ENCODE measurements at regions not wholly inside any gene's neighbourhood (a gene's known extent, or its start where the extent isn't known, plus 50 kb on each side); places are given as distances from the start of the nearest gene placed in this dataset.
"Not testable (repeated sequence)": the region's sequence is repeated elsewhere in the genome, so short reads cannot be mapped to it uniquely, and the experiment has no call there.

- no peaks in the 10 kb centered on the region for H3K9me3 ChIP-seq (ENCODE audit: low read length)
- no peak overlapping the region for H2AFZ ChIP-seq (ENCODE audit: low read length)
- no peak overlapping the region for H3K9ac ChIP-seq (ENCODE audit: low read length)
- H3K27ac ChIP-seq (ENCODE audit: low read depth, low read length, poor library complexity, severe bottlenecking): no peak overlapping the region
- no peaks in the 10 kb centered on the region for H3K9me2 ChIP-seq (ENCODE audit: low read depth, low read length)
- peaks cover under 1% of the 10 kb centered on the region for H3K4me1 ChIP-seq (ENCODE audit: insufficient read depth, low read length, severe bottlenecking)
- H3K36me3 ChIP-seq (ENCODE audit: insufficient read depth, low read length): no peaks in the 10 kb centered on the region
- H3K79me2 ChIP-seq (ENCODE audit: insufficient read depth, low read length): no peaks in the 10 kb centered on the region
- no peak for TF ChIP-seq EZH2 (IDR thresholded peaks at IDR 0.05; ENCODE audit: borderline replicate concordance, low read length)
- H4K20me1 ChIP-seq (ENCODE audit: insufficient read depth, low read length): no peaks in the 10 kb centered on the region
- no peaks in the 10 kb centered on the region for H3F3A ChIP-seq (ENCODE audit: insufficient read depth, low read length)
- no peak overlapping the region for H3K4me3 ChIP-seq (ENCODE audit: low read depth, low read length, poor library complexity, severe bottlenecking)
- H3K27me3 ChIP-seq (ENCODE audit: insufficient read depth, low read length): no peaks in the 10 kb centered on the region
- H3K4me2 ChIP-seq (ENCODE audit: low read length): no peak overlapping the region
Observed at GRCh38 chr1:79501153-79501552, 494.6 kb upstream of the ADGRL4 start.

- H3K9me2 ChIP-seq (ENCODE audit: low read depth, low read length): no peaks in the 10 kb centered on the region
- H2AFZ ChIP-seq (ENCODE audit: low read length): no peak overlapping the region
- H3K27me3 ChIP-seq (ENCODE audit: insufficient read depth, low read length): no peaks in the 10 kb centered on the region
- TF ChIP-seq EZH2 (IDR thresholded peaks at IDR 0.05; ENCODE audit: borderline replicate concordance, low read length) (no peak), CTCF (IDR thresholded peaks at IDR 0.05; ENCODE audit: low read length) (no peak)
- H3F3A ChIP-seq (ENCODE audit: insufficient read depth, low read length): no peaks in the 10 kb centered on the region
- H3K4me2 ChIP-seq (ENCODE audit: low read length): no peak overlapping the region
- no peak overlapping the region for H3K4me3 ChIP-seq (ENCODE audit: low read depth, low read length, poor library complexity, severe bottlenecking)
- H3K4me1 ChIP-seq (ENCODE audit: insufficient read depth, low read length, severe bottlenecking): peaks cover 9% of the 10 kb centered on the region
- H3K9ac ChIP-seq (ENCODE audit: low read length): no peak overlapping the region
- no peak overlapping the region for H3K27ac ChIP-seq (ENCODE audit: low read depth, low read length, poor library complexity, severe bottlenecking)
- no peaks in the 10 kb centered on the region for H3K9me3 ChIP-seq (ENCODE audit: low read length)
- H3K36me3 ChIP-seq (ENCODE audit: insufficient read depth, low read length): no peaks in the 10 kb centered on the region
- H3K79me2 ChIP-seq (ENCODE audit: insufficient read depth, low read length): no peaks in the 10 kb centered on the region
- H4K20me1 ChIP-seq (ENCODE audit: insufficient read depth, low read length): no peaks in the 10 kb centered on the region
Observed at GRCh38 chr1:79499541-79499940, 493.0 kb upstream of the ADGRL4 start.

GRCh38 chr1:79497193-79497773 lies 490.8 kb upstream of the ADGRL4 start:
- Histone ChIP-seq H3K9ac (ENCODE audit: low read length) (no peak overlapping the region), H3K4me1 (ENCODE audit: insufficient read depth, low read length, severe bottlenecking) (peaks cover 9% of the 10 kb centered on the region), H3K4me2 (ENCODE audit: low read length) (no peak overlapping the region), H3K9me2 (ENCODE audit: low read depth, low read length) (no peaks in the 10 kb centered on the region), H3K36me3 (ENCODE audit: insufficient read depth, low read length) (no peaks in the 10 kb centered on the region), H3K79me2 (ENCODE audit: insufficient read depth, low read length) (no peaks in the 10 kb centered on the region), H3K27ac (ENCODE audit: low read depth, low read length, poor library complexity, severe bottlenecking) (no peak overlapping the region), H3K27me3 (ENCODE audit: insufficient read depth, low read length) (no peaks in the 10 kb centered on the region), H2AFZ (ENCODE audit: low read length) (no peak overlapping the region), H4K20me1 (ENCODE audit: insufficient read depth, low read length) (no peaks in the 10 kb centered on the region), H3K9me3 (ENCODE audit: low read length) (no peaks in the 10 kb centered on the region), H3F3A (ENCODE audit: insufficient read depth, low read length) (no peaks in the 10 kb centered on the region), H3K4me3 (ENCODE audit: low read depth, low read length, poor library complexity, severe bottlenecking) (no peak overlapping the region)
- TF ChIP-seq EZH2 (IDR thresholded peaks at IDR 0.05; ENCODE audit: borderline replicate concordance, low read length) (no peak), CTCF (IDR thresholded peaks at IDR 0.05; ENCODE audit: low read length) (peak; percentile 96)

- Histone ChIP-seq H3K4me3 (ENCODE audit: low read depth, low read length, poor library complexity, severe bottlenecking) (no peak overlapping the region), H3K79me2 (ENCODE audit: insufficient read depth, low read length) (no peaks in the 10 kb centered on the region), H3K27me3 (ENCODE audit: insufficient read depth, low read length) (no peaks in the 10 kb centered on the region), H3K36me3 (ENCODE audit: insufficient read depth, low read length) (no peaks in the 10 kb centered on the region), H3K4me2 (ENCODE audit: low read length) (no peak overlapping the region), H3K4me1 (ENCODE audit: insufficient read depth, low read length, severe bottlenecking) (peaks cover 9% of the 10 kb centered on the region), H2AFZ (ENCODE audit: low read length) (no peak overlapping the region), H3K9me3 (ENCODE audit: low read length) (no peaks in the 10 kb centered on the region), H3K9me2 (ENCODE audit: low read depth, low read length) (no peaks in the 10 kb centered on the region), H4K20me1 (ENCODE audit: insufficient read depth, low read length) (no peaks in the 10 kb centered on the region), H3K27ac (ENCODE audit: low read depth, low read length, poor library complexity, severe bottlenecking) (no peak overlapping the region), H3K9ac (ENCODE audit: low read length) (no peak overlapping the region), H3F3A (ENCODE audit: insufficient read depth, low read length) (no peaks in the 10 kb centered on the region)
- no peak for TF ChIP-seq CTCF (IDR thresholded peaks at IDR 0.05; ENCODE audit: low read length)
Observed at GRCh38 chr1:79496129-79496528, 489.6 kb upstream of the ADGRL4 start.

GRCh38 chr1:79493702-79494101 lies 487.2 kb upstream of the ADGRL4 start:
- H3K4me2 ChIP-seq (ENCODE audit: low read length); H3K9ac ChIP-seq (ENCODE audit: low read length); H3K4me1 ChIP-seq (ENCODE audit: insufficient read depth, low read length, severe bottlenecking); H3K9me3 ChIP-seq (ENCODE audit: low read length); H3K27ac ChIP-seq (ENCODE audit: low read depth, low read length, poor library complexity, severe bottlenecking); H3K36me3 ChIP-seq (ENCODE audit: insufficient read depth, low read length); H4K20me1 ChIP-seq (ENCODE audit: insufficient read depth, low read length); H3K27me3 ChIP-seq (ENCODE audit: insufficient read depth, low read length); H3K79me2 ChIP-seq (ENCODE audit: insufficient read depth, low read length); H2AFZ ChIP-seq (ENCODE audit: low read length); H3F3A ChIP-seq (ENCODE audit: insufficient read depth, low read length); H3K9me2 ChIP-seq (ENCODE audit: low read depth, low read length); H3K4me3 ChIP-seq (ENCODE audit: low read depth, low read length, poor library complexity, severe bottlenecking): not testable (repeated sequence)
